Panc1 (cell line): ENCODE measurements at regions not wholly inside any gene's neighbourhood (a gene's known extent, or its start where the extent isn't known, plus 50 kb on each side); places are given as distances from the start of the nearest gene placed in this dataset.

Experiments used
- ATAC-seq: fragments of 200-7000 bp; cut with Tn5 transposase; 2 replicates; pipeline ENCODE4 v1.9.1; 2020; ENCODE audit warnings: mild to moderate bottlenecking, moderate library complexity
- BruUV-seq: library from RNA; stranded (reverse); fragments of 400-500 nt; replicated peaks from 2 replicates; lab custom pipeline; 2021; lab: Mats Ljungman, UMichigan
- CTCF ChIA-PET: fragments of 300-600 bp; sonication (Branson Sonifier 250); formaldehyde crosslinking; loops from one replicate; lab custom pipeline; 2022; ENCODE audit warnings: antibody characterized with exemption; lab: Charles Lee
- POLR2A ChIA-PET: fragments of 300-600 bp; sonication (Branson Sonifier 250); formaldehyde crosslinking; loops from one replicate; lab custom pipeline; 2022; ENCODE audit warnings: antibody characterized with exemption; lab: Charles Lee
- DNase-seq: peaks from one replicate; pipeline ENCODE4 v3.0.0-alpha.2; 2010; ENCODE audit warnings: low read depth, low spot score
- H3K27ac ChIP-seq: 2 replicates; pipeline ENCODE4 v1.5.1; 2011; ENCODE audit warnings: mild to moderate bottlenecking, low read length, inconsistent platforms
- H3K27me3 ChIP-seq: fragments of 200-500 bp; sonication (Bioruptor generic); 2 replicates; pipeline ENCODE4 v1.6.0; 2014; ENCODE audit warnings: low read length, inconsistent platforms; ENCODE audit not compliant: control insufficient read depth, insufficient read depth
- H3K36me3 ChIP-seq: fragments of 200-500 bp; sonication (Bioruptor generic); 2 replicates; pipeline ENCODE4 v1.5.1; 2014; ENCODE audit warnings: inconsistent platforms, mild to moderate bottlenecking, low read length, moderate library complexity; ENCODE audit not compliant: control insufficient read depth, insufficient read depth
- H3K4me1 ChIP-seq: 2 replicates; pipeline ENCODE4 v1.5.1; 2011; ENCODE audit warnings: inconsistent platforms, mild to moderate bottlenecking, low read length, moderate library complexity; ENCODE audit not compliant: control insufficient read depth, insufficient read depth
- H3K4me3 ChIP-seq, 2 experiments: 2 replicates each; pipeline ENCODE4 v1.5.1; 2011 to 2012; ENCODE audit warnings: low read depth in 2 of 2, low read length in 2 of 2, mild to moderate bottlenecking in 2 of 2, inconsistent platforms in 1 of 2, moderate library complexity in 1 of 2
- H3K9me3 ChIP-seq: fragments of 200-500 bp; sonication (Bioruptor generic); 2 replicates; pipeline ENCODE4 v1.5.1; 2014; ENCODE audit warnings: low read depth, mild to moderate bottlenecking, inconsistent platforms, low read length, moderate library complexity; ENCODE audit not compliant: control insufficient read depth, insufficient read depth
- POLR2AphosphoS5 ChIP-seq: IDR thresholded peaks from 2 replicates; pipeline ENCODE4 v1.6.1; 2012; ENCODE audit warnings: mild to moderate bottlenecking, low read depth, low read length, moderate library complexity
- SIN3A ChIP-seq: IDR thresholded peaks from 2 replicates; pipeline ENCODE4 v1.6.1; 2012; ENCODE audit warnings: low read depth, mild to moderate bottlenecking, low read length, moderate library complexity, borderline replicate concordance; ENCODE audit not compliant: insufficient read depth
- TCF7L2 ChIP-seq: IDR thresholded peaks from 2 replicates; pipeline ENCODE4 v1.6.1; 2011; ENCODE audit warnings: mild to moderate bottlenecking, low read depth, low read length, inconsistent platforms
- in situ Hi-C: cut with HindIII; loops from 2 replicates; pipeline ENCODE4 v1.10.0; 2016; ENCODE audit warnings: low sequenced_read_pairs, low pct_unique_long_range_greater_than_20kb
- intact Hi-C: fragments of 100-400 bp; cut with micrococcal nuclease; formaldehyde crosslinking; loops from one replicate; pipeline ENCODE4 v1.10.0; 2022; ENCODE audit not compliant: unreplicated experiment
- TF ChIP-seq, protein P1 (sequence below), 2 experiments: IDR thresholded peaks; 2 replicates each; pipeline ENCODE4 v1.6.1; 2011 to 2012; ENCODE audit warnings: low read depth in 2 of 2, control low read depth in 1 of 2, low read length in 1 of 2, mild to moderate bottlenecking in 1 of 2, moderate library complexity in 1 of 2; ENCODE audit not compliant: insufficient read depth in 1 of 2
- TF ChIP-seq, protein P2 (sequence below): fragments of 450-650 bp; IDR thresholded peaks from 2 replicates; pipeline ENCODE4 v1.5.1; 2017; ENCODE audit warnings: mild to moderate bottlenecking

DNA sequence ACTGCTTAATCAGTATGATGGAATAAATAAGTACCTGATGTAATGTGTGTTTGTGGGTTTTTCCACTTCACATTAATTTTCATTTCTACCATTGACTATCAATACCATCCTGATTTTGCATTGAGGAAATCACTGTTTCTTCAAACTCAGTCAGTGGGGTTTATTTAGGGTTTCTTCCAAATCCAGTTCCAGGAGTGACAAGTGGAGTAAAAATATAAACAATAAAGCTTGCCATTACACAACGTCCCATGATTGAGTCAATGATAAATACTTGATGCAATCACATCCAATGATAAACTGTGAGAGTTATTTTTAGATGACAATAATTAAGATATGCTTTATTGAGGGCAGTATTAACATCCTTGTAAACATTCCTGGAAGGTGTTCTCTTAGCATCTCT is 1037.4 kb upstream of the GJE1 start:
- no peak for ATAC-seq
- no peak for DNase-seq
- H3K4me1 ChIP-seq: no peaks in the 10 kb centered on the region
- POLR2A ChIA-PET: no interaction called here
- intact Hi-C loops: no loop called here
- H3K9me3 ChIP-seq: peaks cover 5% of the 10 kb centered on the region; the same call in 1 of the 2 replicates
- H3K27me3 ChIP-seq: no peaks in the 10 kb centered on the region
- CTCF ChIA-PET: no interaction called here
- no peak overlapping the region for H3K27ac ChIP-seq
- in situ Hi-C loops: no loop called here
- TF ChIP-seq TCF7L2 (no peak), POLR2AphosphoS5 (no peak), SIN3A (no peak)
- TF ChIP-seq, protein P1, sequence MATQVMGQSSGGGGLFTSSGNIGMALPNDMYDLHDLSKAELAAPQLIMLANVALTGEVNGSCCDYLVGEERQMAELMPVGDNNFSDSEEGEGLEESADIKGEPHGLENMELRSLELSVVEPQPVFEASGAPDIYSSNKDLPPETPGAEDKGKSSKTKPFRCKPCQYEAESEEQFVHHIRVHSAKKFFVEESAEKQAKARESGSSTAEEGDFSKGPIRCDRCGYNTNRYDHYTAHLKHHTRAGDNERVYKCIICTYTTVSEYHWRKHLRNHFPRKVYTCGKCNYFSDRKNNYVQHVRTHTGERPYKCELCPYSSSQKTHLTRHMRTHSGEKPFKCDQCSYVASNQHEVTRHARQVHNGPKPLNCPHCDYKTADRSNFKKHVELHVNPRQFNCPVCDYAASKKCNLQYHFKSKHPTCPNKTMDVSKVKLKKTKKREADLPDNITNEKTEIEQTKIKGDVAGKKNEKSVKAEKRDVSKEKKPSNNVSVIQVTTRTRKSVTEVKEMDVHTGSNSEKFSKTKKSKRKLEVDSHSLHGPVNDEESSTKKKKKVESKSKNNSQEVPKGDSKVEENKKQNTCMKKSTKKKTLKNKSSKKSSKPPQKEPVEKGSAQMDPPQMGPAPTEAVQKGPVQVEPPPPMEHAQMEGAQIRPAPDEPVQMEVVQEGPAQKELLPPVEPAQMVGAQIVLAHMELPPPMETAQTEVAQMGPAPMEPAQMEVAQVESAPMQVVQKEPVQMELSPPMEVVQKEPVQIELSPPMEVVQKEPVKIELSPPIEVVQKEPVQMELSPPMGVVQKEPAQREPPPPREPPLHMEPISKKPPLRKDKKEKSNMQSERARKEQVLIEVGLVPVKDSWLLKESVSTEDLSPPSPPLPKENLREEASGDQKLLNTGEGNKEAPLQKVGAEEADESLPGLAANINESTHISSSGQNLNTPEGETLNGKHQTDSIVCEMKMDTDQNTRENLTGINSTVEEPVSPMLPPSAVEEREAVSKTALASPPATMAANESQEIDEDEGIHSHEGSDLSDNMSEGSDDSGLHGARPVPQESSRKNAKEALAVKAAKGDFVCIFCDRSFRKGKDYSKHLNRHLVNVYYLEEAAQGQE (IDR thresholded peaks at IDR 0.05; ENCODE audit: insufficient read depth in 1 of 2, low read depth in 2 of 2, low read length in 1 of 2): no peak
- TF ChIP-seq, protein P2, sequence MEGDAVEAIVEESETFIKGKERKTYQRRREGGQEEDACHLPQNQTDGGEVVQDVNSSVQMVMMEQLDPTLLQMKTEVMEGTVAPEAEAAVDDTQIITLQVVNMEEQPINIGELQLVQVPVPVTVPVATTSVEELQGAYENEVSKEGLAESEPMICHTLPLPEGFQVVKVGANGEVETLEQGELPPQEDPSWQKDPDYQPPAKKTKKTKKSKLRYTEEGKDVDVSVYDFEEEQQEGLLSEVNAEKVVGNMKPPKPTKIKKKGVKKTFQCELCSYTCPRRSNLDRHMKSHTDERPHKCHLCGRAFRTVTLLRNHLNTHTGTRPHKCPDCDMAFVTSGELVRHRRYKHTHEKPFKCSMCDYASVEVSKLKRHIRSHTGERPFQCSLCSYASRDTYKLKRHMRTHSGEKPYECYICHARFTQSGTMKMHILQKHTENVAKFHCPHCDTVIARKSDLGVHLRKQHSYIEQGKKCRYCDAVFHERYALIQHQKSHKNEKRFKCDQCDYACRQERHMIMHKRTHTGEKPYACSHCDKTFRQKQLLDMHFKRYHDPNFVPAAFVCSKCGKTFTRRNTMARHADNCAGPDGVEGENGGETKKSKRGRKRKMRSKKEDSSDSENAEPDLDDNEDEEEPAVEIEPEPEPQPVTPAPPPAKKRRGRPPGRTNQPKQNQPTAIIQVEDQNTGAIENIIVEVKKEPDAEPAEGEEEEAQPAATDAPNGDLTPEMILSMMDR: no peak
- no peak overlapping the region for H3K4me3 ChIP-seq
- no peaks in the 10 kb centered on the region for H3K36me3 ChIP-seq
- no TSS peak for BruUV-seq

DNA sequence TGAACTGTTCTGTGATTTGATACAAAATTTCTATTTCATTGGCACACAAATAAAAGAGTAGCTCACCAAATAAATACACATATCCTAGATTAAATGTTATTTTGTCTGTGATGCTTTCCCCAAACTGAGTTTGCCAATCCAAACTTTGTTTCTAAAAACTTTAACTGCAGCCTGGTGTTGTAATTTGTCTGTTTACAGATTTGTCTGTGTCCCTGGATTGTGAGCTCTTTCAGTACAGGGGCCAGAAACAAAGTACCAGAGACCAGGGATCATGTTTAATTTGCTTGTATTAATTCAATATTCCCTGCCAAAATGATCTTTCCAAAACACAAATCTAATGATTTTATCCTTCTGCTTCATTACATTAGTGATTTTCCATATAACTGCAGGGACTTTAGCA is 1044.6 kb upstream of the GJE1 start:
- intact Hi-C loops: no loop called here
- no peak overlapping the region for H3K4me3 ChIP-seq
- H3K9me3 ChIP-seq: no peaks in the 10 kb centered on the region
- H3K27me3 ChIP-seq: no peaks in the 10 kb centered on the region
- DNase-seq (no peak), ATAC-seq (no peak)
- ChIA-PET CTCF (no interaction called here), POLR2A (no interaction called here)
- BruUV-seq: no TSS peak
- no peaks in the 10 kb centered on the region for H3K4me1 ChIP-seq
- TF ChIP-seq, protein P1 (IDR thresholded peaks at IDR 0.05; ENCODE audit: insufficient read depth in 1 of 2, low read depth in 2 of 2, low read length in 1 of 2): no peak
- TF ChIP-seq, protein P2: no peak
- TF ChIP-seq POLR2AphosphoS5: no peak
- no peak for TF ChIP-seq TCF7L2
- no peak for TF ChIP-seq SIN3A
- H3K36me3 ChIP-seq: no peaks in the 10 kb centered on the region
- in situ Hi-C loops: no loop called here
- H3K27ac ChIP-seq: no peak overlapping the region
